Uterus (tissue), 3 donors: ENCODE measurements at regions not wholly inside any gene's neighbourhood (a gene's known extent, or its start where the extent isn't known, plus 50 kb on each side); places are given as distances from the start of the nearest gene placed in this dataset.

Experiments
- DNase-seq, 2 donors: peaks; one replicate each; pipeline ENCODE4 v3.0.0-alpha.2; 2019 to 2020
- H3K27ac ChIP-seq, 2 donors: fragments of 200-600 bp; sonication (generic); 1 replicate in 1 of 2; 2 replicates in 1 of 2; pipeline ENCODE4 v1.5.1; 2016 to 2018
- H3K27me3 ChIP-seq, 2 donors: fragments of 200-600 bp; sonication (generic); one replicate each; pipeline ENCODE4 v1.5.1; 2018 to 2019; ENCODE audit warnings: control low read depth in 1 of 2
- H3K36me3 ChIP-seq, 2 donors: fragments of 200-600 bp; sonication (generic); one replicate each; pipeline ENCODE4 v1.5.1; 2019; ENCODE audit warnings: control low read depth in 1 of 2
- H3K4me1 ChIP-seq, 2 donors: fragments of 200-600 bp; sonication (generic); one replicate each; pipeline ENCODE4 v1.5.1; 2018 to 2019; ENCODE audit warnings: control low read depth in 1 of 2
- H3K4me3 ChIP-seq, 2 donors: fragments of 200-600 bp; sonication (generic); 1 replicate in 1 of 2; 2 replicates in 1 of 2; pipeline ENCODE4 v1.5.1; 2018 to 2019; ENCODE audit warnings: mild to moderate bottlenecking in 1 of 2
- H3K9me3 ChIP-seq, 2 donors: fragments of 200-600 bp; sonication (generic); one replicate each; pipeline ENCODE4 v1.5.1; 2019; ENCODE audit warnings: control low read depth in 1 of 2
- CTCF ChIP-seq, 4 experiments: fragments of 200-600 bp in 2 of 4; fragments of 450-650 bp in 2 of 4; sonication (generic) in 2 of 4; IDR thresholded peaks; one replicate each; pipeline ENCODE4 v1.5.1; 2016 to 2019; ENCODE audit warnings: antibody characterized with exemption in 4 of 4, mild to moderate bottlenecking in 2 of 4, moderate library complexity in 1 of 4
- POLR2A ChIP-seq, 2 donors: fragments of 450-650 bp; IDR thresholded peaks; one replicate each; pipeline ENCODE4 v1.6.1; 2016; ENCODE audit warnings: antibody characterized with exemption in 2 of 2, mild to moderate bottlenecking in 1 of 2, moderate library complexity in 1 of 2
- intact Hi-C: fragments of 100-400 bp; cut with DNase I; formaldehyde crosslinking; loops from one replicate; pipeline ENCODE4 v1.15.1; 2023; ENCODE audit warnings: low total_unique reads
- donor health status: DM: yes; HTN: yes; CAD: no.

GRCh38 chr3:150349314-150350097 is 58.6 kb upstream of the TSC22D2 start:
- DNase-seq: no peak
- H3K27ac ChIP-seq: no peak overlapping the region
- TF ChIP-seq CTCF (IDR thresholded peaks at IDR 0.05) (no peak), POLR2A (IDR thresholded peaks at IDR 0.05) (no peak)

GRCh38 chr3:150348500-150348899 is 59.6 kb upstream of the TSC22D2 start:
- no peak overlapping the region for H3K4me3 ChIP-seq
- no peak for TF ChIP-seq CTCF (IDR thresholded peaks at IDR 0.05)
- no peak for TF ChIP-seq POLR2A (IDR thresholded peaks at IDR 0.05)
- no peaks in the 10 kb centered on the region for H3K27me3 ChIP-seq
- intact Hi-C loops: no loop called here
- no peaks in the 10 kb centered on the region for H3K36me3 ChIP-seq
- DNase-seq: peak in 1 of 2 donors; percentile 39
- H3K9me3 ChIP-seq: no peaks in the 10 kb centered on the region
- H3K27ac ChIP-seq: peak overlapping the region in 1 of 2 donors; percentile 37
- H3K4me1 ChIP-seq: no peaks in the 10 kb centered on the region

More at GRCh38 chr3:150349314-150350097, 58.6 kb upstream of the TSC22D2 start:
- Histone ChIP-seq H3K27me3 (no peaks in the 10 kb centered on the region), H3K4me1 (no peaks in the 10 kb centered on the region), H3K9me3 (no peaks in the 10 kb centered on the region), H3K36me3 (no peaks in the 10 kb centered on the region), H3K4me3 (no peak overlapping the region)
- intact Hi-C loops: no loop called here

- no peak overlapping the region for H3K4me3 ChIP-seq
- DNase-seq: no peak
- H3K27ac ChIP-seq: no peak overlapping the region
Measured at GRCh38 chr3:150346981-150347863, 60.9 kb upstream of the TSC22D2 start.

GRCh38 chr3:150346266-150346665 is 61.8 kb upstream of the TSC22D2 start:
- H3K36me3 ChIP-seq: no peaks in the 10 kb centered on the region
- no peaks in the 10 kb centered on the region for H3K4me1 ChIP-seq
- no peak overlapping the region for H3K27ac ChIP-seq
- no peaks in the 10 kb centered on the region for H3K9me3 ChIP-seq
- H3K4me3 ChIP-seq: no peak overlapping the region
- no peak for TF ChIP-seq CTCF (IDR thresholded peaks at IDR 0.05)
- TF ChIP-seq POLR2A (IDR thresholded peaks at IDR 0.05): no peak
- no peak for DNase-seq
- no peaks in the 10 kb centered on the region for H3K27me3 ChIP-seq
- intact Hi-C loops: no loop called here

More at GRCh38 chr3:150346981-150347863, 60.9 kb upstream of the TSC22D2 start:
- intact Hi-C loops: no loop called here
- no peak for TF ChIP-seq CTCF (IDR thresholded peaks at IDR 0.05)
- TF ChIP-seq POLR2A (IDR thresholded peaks at IDR 0.05): no peak
- Histone ChIP-seq H3K9me3 (no peaks in the 10 kb centered on the region), H3K36me3 (no peaks in the 10 kb centered on the region), H3K4me1 (no peaks in the 10 kb centered on the region), H3K27me3 (no peaks in the 10 kb centered on the region)
